ENCODE measurements at regions not wholly inside any gene's neighbourhood (a gene's known extent, or its start where the extent isn't known, plus 50 kb on each side); places are given as distances from the start of the nearest gene placed in this dataset.

DNA sequence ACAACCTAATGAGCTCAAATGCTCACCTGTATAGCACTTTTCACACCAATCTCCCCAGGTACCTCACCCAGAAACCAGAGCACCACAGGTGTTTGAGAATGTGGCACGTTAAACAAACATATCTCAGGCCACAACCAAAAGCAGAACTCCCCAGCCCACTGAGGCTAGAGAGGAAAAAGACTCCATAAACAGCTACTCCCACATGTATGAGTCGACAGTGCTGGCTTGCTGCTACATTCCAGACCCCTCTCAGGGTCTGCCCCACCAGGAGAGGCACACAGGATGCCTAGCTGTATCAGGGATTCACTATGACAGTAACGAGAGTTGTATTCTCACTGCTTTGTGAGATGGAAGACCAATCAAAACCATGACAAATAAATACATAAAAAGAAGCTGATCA, 242.6 kb upstream of the ARID1B start:
- DNase-seq (ENCODE audit: insufficient read length, low spot score) (no peak), FAIRE-seq (no peak)

GRCh38 chr6:156533872-156534524, 243.2 kb upstream of the ARID1B start:
- no peak for FAIRE-seq
- no peak for DNase-seq (ENCODE audit: insufficient read length, low spot score)

- DNase-seq (ENCODE audit: insufficient read length, low spot score), result no peak
- no peak for FAIRE-seq
Measured at GRCh38 chr6:156526081-156526480, 251.1 kb upstream of the ARID1B start.

GRCh38 chr6:156525541-156525940, 251.6 kb upstream of the ARID1B start:
- FAIRE-seq, result no peak
- no peak for DNase-seq (ENCODE audit: insufficient read length, low spot score)

DNA sequence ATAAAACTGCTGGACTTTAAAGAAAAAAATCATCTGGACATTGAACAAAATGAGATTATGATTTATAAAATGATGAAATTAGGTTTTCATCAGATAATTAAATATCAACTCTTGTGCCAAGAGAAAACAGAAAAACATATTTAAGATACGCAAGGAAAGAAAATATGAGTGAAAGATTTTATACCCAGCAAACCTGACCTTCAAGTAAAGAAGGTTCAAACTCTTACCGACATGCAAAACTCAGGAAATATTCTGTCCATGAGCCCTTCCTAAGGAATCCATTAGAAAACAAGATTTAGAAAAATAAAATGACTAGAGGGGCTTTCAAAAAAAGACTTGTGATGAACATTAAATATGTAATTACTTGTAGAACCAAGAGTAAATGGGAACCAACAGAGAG, 257.2 kb upstream of the ARID1B start:
- FAIRE-seq (no peak), DNase-seq (ENCODE audit: insufficient read length, low spot score) (no peak)

GRCh38 chr6:156517088-156517487, 260.1 kb upstream of the ARID1B start:
- FAIRE-seq (no peak), DNase-seq (ENCODE audit: insufficient read length, low spot score) (no peak)

GRCh38 chr6:156515242-156515641, 261.9 kb upstream of the ARID1B start:
- FAIRE-seq, result no peak
- DNase-seq (ENCODE audit: insufficient read length, low spot score), result no peak

DNA sequence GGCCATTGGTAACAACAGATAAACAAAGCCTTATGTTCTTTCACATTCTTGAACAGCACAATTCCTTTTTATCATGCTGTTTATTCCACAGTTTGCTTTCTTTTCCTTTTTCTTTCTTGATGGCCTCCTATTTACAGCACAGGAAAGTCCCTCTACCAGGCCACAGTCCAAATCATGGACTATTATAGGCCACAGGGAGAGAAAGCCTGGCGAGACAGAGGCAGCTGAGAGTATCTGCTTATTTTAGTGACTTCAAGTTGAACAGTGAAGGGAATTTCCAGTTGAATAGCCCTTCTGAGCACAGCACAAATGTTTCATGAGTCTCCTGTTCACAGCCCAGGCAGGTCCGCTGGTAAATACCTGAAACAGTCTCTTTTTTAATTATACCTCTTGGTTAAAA, 263.7 kb upstream of the ARID1B start:
- no peak for FAIRE-seq
- DNase-seq (ENCODE audit: insufficient read length, low spot score), result no peak

DNA sequence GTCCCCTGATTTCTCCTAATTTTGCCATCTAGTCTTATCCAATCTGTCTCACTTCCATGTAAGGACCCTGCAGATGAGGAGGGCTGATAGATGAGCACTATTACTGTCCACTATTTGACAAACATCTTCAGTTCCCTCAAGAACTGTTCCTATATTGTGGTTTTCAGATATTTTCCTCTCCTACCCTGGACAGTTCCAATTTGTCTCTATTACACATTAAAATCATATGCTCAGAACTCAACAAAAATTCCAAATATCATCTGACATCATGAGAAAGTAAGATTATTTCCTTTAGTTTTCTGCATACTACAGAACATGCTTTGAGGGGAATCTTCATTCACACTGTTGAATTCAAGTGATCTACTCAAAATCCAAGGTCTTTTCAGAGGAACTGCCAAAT, 265.6 kb upstream of the ARID1B start:
- no peak for FAIRE-seq
- no peak for DNase-seq (ENCODE audit: insufficient read length, low spot score)

DNA sequence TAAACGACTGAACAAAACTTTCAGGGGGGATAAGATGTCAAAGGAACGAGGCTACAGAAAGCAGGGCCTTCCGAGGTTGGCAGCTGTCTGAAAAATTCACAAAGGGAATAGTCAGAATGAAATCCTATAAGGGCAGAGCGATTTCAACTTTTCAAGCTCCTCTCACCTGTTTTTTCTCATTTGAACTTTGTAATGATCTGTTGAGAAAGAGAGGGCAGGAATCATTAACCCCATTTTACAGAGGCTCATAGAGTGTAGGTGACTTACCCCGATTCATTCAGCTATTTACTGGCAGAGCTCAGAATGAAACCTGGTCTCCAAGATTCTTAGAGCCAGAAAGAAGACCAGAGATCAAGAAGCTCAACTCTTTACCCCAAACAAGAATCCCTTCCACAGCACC, 266.1 kb upstream of the ARID1B start:
- FAIRE-seq (no peak), DNase-seq (ENCODE audit: insufficient read length, low spot score) (no peak)

- DNase-seq (ENCODE audit: insufficient read length, low spot score) (no peak), FAIRE-seq (no peak)
Measured at GRCh38 chr6:156510242-156510641, 266.9 kb upstream of the ARID1B start.

DNA sequence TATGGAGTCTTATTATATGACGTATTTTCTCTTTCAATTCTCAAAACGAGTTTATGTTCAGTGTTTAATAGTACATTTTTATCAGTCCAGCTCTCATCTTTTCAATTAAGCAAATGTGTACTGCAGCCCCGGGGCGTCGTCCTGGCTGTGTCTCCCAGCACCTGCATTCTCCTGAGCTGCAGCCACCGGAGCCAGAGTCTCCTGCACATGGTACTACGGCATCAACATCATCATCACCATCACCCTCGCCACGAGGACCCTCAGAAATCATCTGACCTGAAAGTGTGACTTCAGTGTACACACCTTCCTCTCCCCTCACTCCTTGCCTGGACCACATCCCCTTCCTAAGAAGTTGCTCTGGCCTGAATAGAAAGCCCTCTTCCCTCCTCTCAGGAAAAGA, 267.7 kb upstream of the ARID1B start:
- no peak for DNase-seq (ENCODE audit: insufficient read length, low spot score)
- no peak for FAIRE-seq

GRCh38 chr6:156508923-156509322, 268.3 kb upstream of the ARID1B start:
- DNase-seq (ENCODE audit: insufficient read length, low spot score) (no peak), FAIRE-seq (no peak)

- FAIRE-seq (no peak), DNase-seq (ENCODE audit: insufficient read length, low spot score) (no peak)
Measured at GRCh38 chr6:156508126-156508525, 269.1 kb upstream of the ARID1B start.

- no peak for DNase-seq (ENCODE audit: insufficient read length, low spot score)
- no peak for FAIRE-seq
Measured at GRCh38 chr6:156507656-156508055, 269.5 kb upstream of the ARID1B start.

DNA sequence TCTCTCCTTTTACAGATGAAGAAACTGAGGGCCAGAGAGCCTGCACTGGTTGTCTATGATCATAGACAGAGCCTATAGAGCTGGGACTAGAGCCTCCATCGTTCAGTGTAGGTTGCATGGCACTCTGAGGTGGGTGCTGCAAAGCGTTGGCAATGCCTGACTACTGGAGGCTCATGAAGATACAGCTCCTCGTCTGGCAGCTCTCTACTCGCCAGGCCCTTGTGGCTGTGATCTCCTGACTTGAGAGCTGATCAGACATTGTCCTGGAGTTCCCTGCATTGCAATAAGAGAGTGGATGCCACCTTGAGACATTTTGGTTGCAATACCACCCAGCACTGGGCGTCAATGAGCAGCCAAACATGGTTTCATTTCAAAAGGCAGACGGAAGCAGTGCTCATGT, 270.1 kb upstream of the ARID1B start:
- FAIRE-seq, result no peak

GRCh38 chr6:156502969-156503504, 274.1 kb upstream of the ARID1B start:
- FAIRE-seq (no peak), DNase-seq (ENCODE audit: insufficient read length, low spot score) (no peak)

More for the DNA sequence above, 270.1 kb upstream of the ARID1B start:
- DNase-seq (ENCODE audit: insufficient read length, low spot score), result no peak

DNA sequence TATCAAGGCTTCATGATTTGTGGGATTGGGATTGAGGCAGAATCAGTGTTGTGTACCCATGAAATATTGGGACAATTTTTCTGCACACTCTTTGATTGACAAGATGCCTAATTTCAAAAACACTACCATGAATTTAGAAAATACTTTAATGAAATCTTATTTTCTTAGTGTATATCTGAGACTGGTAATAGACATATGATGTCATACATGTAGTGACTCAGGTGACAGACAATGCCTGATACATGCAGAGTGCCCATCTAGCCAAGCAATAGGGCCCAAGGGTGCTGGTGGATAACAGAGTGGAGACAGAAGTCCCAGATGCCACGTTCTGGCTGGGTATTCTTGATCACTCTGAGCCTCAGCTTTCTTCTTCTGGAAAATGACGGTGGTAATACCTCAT, 279.6 kb upstream of the ARID1B start:
- DNase-seq (ENCODE audit: insufficient read length, low spot score), result no peak
- FAIRE-seq, result no peak

DNA sequence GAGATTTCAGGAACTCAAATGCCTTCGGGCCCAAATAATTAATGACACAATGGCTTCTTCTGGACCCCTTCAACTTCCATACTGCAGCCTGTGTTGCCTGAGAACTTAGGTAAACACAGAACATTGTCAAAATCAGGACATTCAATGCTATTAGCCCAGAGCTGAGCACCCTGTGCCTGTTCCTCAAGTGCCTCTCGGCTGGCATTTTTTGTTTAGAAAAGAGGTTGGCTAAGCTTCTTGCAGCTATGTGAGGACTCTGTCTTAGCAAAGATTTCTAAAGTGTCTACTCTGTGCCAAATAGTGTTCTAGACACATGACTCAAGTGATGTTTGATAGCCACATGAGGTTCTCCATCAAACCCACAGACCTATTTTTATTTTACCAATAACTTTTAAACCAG, 289.3 kb upstream of the ARID1B start:
- no peak for DNase-seq (ENCODE audit: insufficient read length, low spot score)
- no peak for FAIRE-seq

GRCh38 chr6:156485150-156485549, 292.0 kb upstream of the ARID1B start:
- no peak for FAIRE-seq

DNA sequence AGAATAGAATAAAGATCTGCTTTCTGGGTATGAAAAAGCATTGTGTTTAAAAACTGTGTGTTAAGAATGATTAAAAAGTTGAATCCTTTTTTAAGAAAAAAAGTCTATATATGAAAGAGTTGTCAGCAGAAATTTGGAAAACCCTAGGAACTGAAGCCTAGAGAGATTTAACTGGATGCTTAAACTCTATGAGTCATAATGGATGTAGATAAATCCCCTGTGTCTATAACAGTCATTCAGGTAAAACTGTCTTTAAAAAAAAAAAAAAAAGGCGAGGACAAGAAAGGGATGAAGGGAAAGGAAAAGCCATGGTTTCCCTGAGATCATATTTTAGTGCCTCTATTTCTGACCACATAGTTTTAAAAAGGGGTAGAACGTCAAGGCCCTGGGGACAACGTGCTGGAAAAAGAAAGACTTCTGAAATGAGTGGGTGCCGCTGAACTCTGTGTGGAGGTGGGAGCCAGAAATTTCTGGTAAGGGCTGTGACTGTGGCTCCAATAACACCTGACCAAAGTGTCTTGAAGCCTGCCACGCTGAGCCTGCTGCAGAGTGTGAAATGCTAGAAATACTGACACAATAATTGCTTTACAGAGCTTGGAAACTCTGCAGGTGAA, 302.6 kb upstream of the ARID1B start:
- no peak for FAIRE-seq

More at GRCh38 chr6:156485150-156485549, 292.0 kb upstream of the ARID1B start:
- DNase-seq (ENCODE audit: insufficient read length, low spot score), result no peak

DNA sequence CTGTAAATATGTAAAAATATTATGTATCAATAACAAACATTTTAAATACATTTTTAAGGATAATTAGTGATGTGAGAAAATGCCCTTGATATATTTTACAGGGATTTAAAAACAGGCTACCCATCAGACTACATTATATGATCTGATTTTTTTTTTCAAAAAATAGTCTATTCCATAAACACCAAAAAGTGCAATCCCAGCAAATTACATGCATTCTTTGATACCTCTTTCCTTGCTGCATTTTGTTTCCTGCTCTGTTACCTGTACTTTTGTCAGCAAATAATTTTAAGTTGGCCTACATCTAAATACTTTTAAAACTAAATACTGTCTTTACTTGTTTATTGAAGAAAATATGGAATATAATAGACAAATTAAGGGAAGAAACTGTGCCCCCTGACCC, 306.2 kb upstream of the ARID1B start:
- FAIRE-seq (no peak), DNase-seq (ENCODE audit: insufficient read length, low spot score) (no peak)

More for the DNA sequence above, 302.6 kb upstream of the ARID1B start:
- DNase-seq (ENCODE audit: insufficient read length, low spot score), result no peak
